ENCODE measurements at regions not wholly inside any gene's neighbourhood (a gene's known extent, or its start where the extent isn't known, plus 50 kb on each side); places are given as distances from the start of the nearest gene placed in this dataset.

- intact Hi-C loops (cut with micrococcal nuclease): no loop called here
- H3K9me3 ChIP-seq (ENCODE audit: control insufficient read depth, insufficient read depth, low read length): no peaks in the 10 kb centered on the region
- Mint-ChIP-seq H3K4me1 (peaks cover 7 to 12% of the 10 kb centered on the region in 2 donors), H3K27ac (peak overlapping the region; percentile 17 to 29), H3K27me3 (ENCODE audit: low read depth in 2 of 2) (peaks cover 4 to 39% of the 10 kb centered on the region in 2 donors), H3K36me3 (no peaks in the 10 kb centered on the region), H3K4me3 (no peak overlapping the region), H3K9me3 (no peaks in the 10 kb centered on the region)
- no peaks in the 10 kb centered on the region for H3K27me3 ChIP-seq (ENCODE audit: control insufficient read depth, insufficient read depth, low read length)
- no peak for ATAC-seq
- no peak for TF ChIP-seq CTCF (IDR thresholded peaks at IDR 0.05)
- no peak overlapping the region for H3K27ac ChIP-seq (ENCODE audit: low read length)
- H3K4me1 ChIP-seq (ENCODE audit: control insufficient read depth, insufficient read depth, low read length): no peaks in the 10 kb centered on the region
- 93% methylated on average over 1 of the region's 1 CpG for WGBS (ENCODE audit: insufficient coverage)
- no peak overlapping the region for H3K4me3 ChIP-seq (ENCODE audit: low read length)
- H3K36me3 ChIP-seq (ENCODE audit: control insufficient read depth, insufficient read depth, low read length): no peaks in the 10 kb centered on the region
- DNase-seq: no peak
Observed at GRCh38 chr3:150256318-150256717, 151.8 kb upstream of the TSC22D2 start.

GRCh38 chr3:150255826-150256225 is 152.3 kb upstream of the TSC22D2 start:
- Mint-ChIP-seq H3K27me3 (ENCODE audit: low read depth in 2 of 2) (peaks cover 4 to 38% of the 10 kb centered on the region in 2 donors), H3K4me1 (peaks cover 7 to 12% of the 10 kb centered on the region in 2 donors), H3K27ac (no peak overlapping the region), H3K4me3 (no peak overlapping the region), H3K9me3 (no peaks in the 10 kb centered on the region), H3K36me3 (no peaks in the 10 kb centered on the region)
- TF ChIP-seq CTCF (IDR thresholded peaks at IDR 0.05): no peak
- Histone ChIP-seq H3K36me3 (ENCODE audit: control insufficient read depth, insufficient read depth, low read length) (no peaks in the 10 kb centered on the region), H3K27ac (ENCODE audit: low read length) (no peak overlapping the region), H3K9me3 (ENCODE audit: control insufficient read depth, insufficient read depth, low read length) (no peaks in the 10 kb centered on the region), H3K4me3 (ENCODE audit: low read length) (no peak overlapping the region), H3K4me1 (ENCODE audit: control insufficient read depth, insufficient read depth, low read length) (no peaks in the 10 kb centered on the region), H3K27me3 (ENCODE audit: control insufficient read depth, insufficient read depth, low read length) (no peaks in the 10 kb centered on the region)
- no peak for DNase-seq
- intact Hi-C loops (cut with micrococcal nuclease): no loop called here
- ATAC-seq: no peak

- Histone ChIP-seq H3K36me3 (ENCODE audit: control insufficient read depth, insufficient read depth, low read length) (no peaks in the 10 kb centered on the region), H3K27ac (ENCODE audit: low read length) (no peak overlapping the region), H3K4me3 (ENCODE audit: low read length) (no peak overlapping the region), H3K4me1 (ENCODE audit: control insufficient read depth, insufficient read depth, low read length) (no peaks in the 10 kb centered on the region), H3K27me3 (ENCODE audit: control insufficient read depth, insufficient read depth, low read length) (no peaks in the 10 kb centered on the region), H3K9me3 (ENCODE audit: control insufficient read depth, insufficient read depth, low read length) (no peaks in the 10 kb centered on the region)
- Mint-ChIP-seq H3K4me1 (peaks cover 7 to 12% of the 10 kb centered on the region in 2 donors), H3K27me3 (ENCODE audit: low read depth in 2 of 2) (peaks cover 4 to 34% of the 10 kb centered on the region in 2 donors), H3K4me3 (no peak overlapping the region), H3K9me3 (no peaks in the 10 kb centered on the region), H3K36me3 (no peaks in the 10 kb centered on the region), H3K27ac (no peak overlapping the region)
- DNase-seq (no peak), ATAC-seq (no peak)
- TF ChIP-seq CTCF (IDR thresholded peaks at IDR 0.05): no peak
- intact Hi-C loops (cut with micrococcal nuclease): no loop called here
- WGBS (ENCODE audit: insufficient coverage): 97% methylated on average over 3 of the region's 3 CpGs
Observed at GRCh38 chr3:150255413-150255812, 152.7 kb upstream of the TSC22D2 start.

- peaks cover 7 to 31% of the 10 kb centered on the region in 2 donors for H3K27me3 Mint-ChIP-seq (ENCODE audit: low read depth in 2 of 2)
- H3K36me3 Mint-ChIP-seq: no peaks in the 10 kb centered on the region
- Histone ChIP-seq H3K36me3 (ENCODE audit: control insufficient read depth, insufficient read depth, low read length) (no peaks in the 10 kb centered on the region), H3K9me3 (ENCODE audit: control insufficient read depth, insufficient read depth, low read length) (no peaks in the 10 kb centered on the region), H3K4me1 (ENCODE audit: control insufficient read depth, insufficient read depth, low read length) (no peaks in the 10 kb centered on the region), H3K4me3 (ENCODE audit: low read length) (no peak overlapping the region), H3K27ac (ENCODE audit: low read length) (no peak overlapping the region), H3K27me3 (ENCODE audit: control insufficient read depth, insufficient read depth, low read length) (no peaks in the 10 kb centered on the region)
- H3K9me3 Mint-ChIP-seq: no peaks in the 10 kb centered on the region
- intact Hi-C loops (cut with micrococcal nuclease): no loop called here
- ATAC-seq: no peak
- no peak overlapping the region for H3K4me3 Mint-ChIP-seq
- no peak overlapping the region for H3K27ac Mint-ChIP-seq
- H3K4me1 Mint-ChIP-seq: peaks cover 7 to 12% of the 10 kb centered on the region in 2 donors
- DNase-seq: no peak
- TF ChIP-seq CTCF (IDR thresholded peaks at IDR 0.05): no peak
- 85% methylated on average over 3 of the region's 4 CpGs for WGBS (ENCODE audit: insufficient coverage)
Observed at GRCh38 chr3:150254309-150254708, 153.8 kb upstream of the TSC22D2 start.

Measured in natural killer cell (primary cell).